Type B pancreatic cell (in vitro differentiated cells): ENCODE measurements at regions not wholly inside any gene's neighbourhood (a gene's known extent, or its start where the extent isn't known, plus 50 kb on each side); places are given as distances from the start of the nearest gene placed in this dataset.

Source experiments
- DNase-seq: peaks from one replicate; pipeline ENCODE4 v3.0.0; 2021; ENCODE audit warnings: mixed read lengths; ENCODE audit not compliant: unreplicated experiment; ENCODE audit errors: extremely low spot score
- H3K27ac Mint-ChIP-seq: 2 replicates; pipeline ENCODE4 v1.8.0; 2021; ENCODE audit warnings: mild to moderate bottlenecking, mixed read lengths
- H3K27me3 Mint-ChIP-seq: 2 replicates; pipeline ENCODE4 v1.8.0; 2021; ENCODE audit warnings: mixed read lengths
- H3K36me3 Mint-ChIP-seq: 2 replicates; pipeline ENCODE4 v1.8.0; 2021; ENCODE audit warnings: mixed read lengths
- H3K4me1 Mint-ChIP-seq: one replicate; pipeline ENCODE4 v1.8.0; 2021; ENCODE audit warnings: mixed read lengths; ENCODE audit not compliant: unreplicated experiment
- H3K4me3 Mint-ChIP-seq: 2 replicates; pipeline ENCODE4 v1.8.0; 2021; ENCODE audit warnings: mild to moderate bottlenecking, mixed read lengths
- H3K9me3 Mint-ChIP-seq: 2 replicates; pipeline ENCODE4 v1.8.0; 2021; ENCODE audit warnings: mixed read lengths
- CTCF ChIP-seq: fragments of 200-600 bp; sonication (generic); conservative IDR thresholded peaks from 2 replicates; pipeline ENCODE4 v1.5.0; 2021; ENCODE audit warnings: antibody characterized with exemption, mild to moderate bottlenecking

DNA sequence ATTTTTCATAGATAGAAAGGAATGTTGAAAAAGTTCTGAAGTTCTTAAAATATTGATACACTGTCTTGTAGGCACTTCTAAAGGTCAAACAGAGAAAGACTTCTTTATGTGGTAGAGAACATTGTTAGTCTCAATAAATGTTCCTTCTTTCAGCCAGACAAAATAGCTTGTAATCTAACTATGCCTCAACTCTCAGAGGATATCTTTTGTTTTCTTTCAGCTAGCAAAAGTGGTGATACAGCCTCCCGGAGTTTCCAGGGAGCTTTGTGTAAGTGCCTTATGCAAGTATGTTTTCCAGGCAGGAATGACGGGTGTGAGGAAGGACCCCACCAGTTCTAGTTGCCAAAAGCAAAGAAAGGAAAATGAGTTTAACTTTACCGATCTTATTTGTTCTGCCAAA is 452.1 kb upstream of the ST6GAL2 start:
- DNase-seq: no peak
- Mint-ChIP-seq H3K36me3 (no peaks in the 10 kb centered on the region), H3K27me3 (peaks cover 2% of the 10 kb centered on the region), H3K27ac (no peak overlapping the region), H3K9me3 (peaks cover 8% of the 10 kb centered on the region), H3K4me3 (no peak overlapping the region), H3K4me1 (peaks cover 13% of the 10 kb centered on the region)
- no peak for TF ChIP-seq CTCF

- peaks cover 13% of the 10 kb centered on the region for H3K4me1 Mint-ChIP-seq
- H3K27ac Mint-ChIP-seq: no peak overlapping the region
- TF ChIP-seq CTCF: no peak
- H3K4me3 Mint-ChIP-seq: no peak overlapping the region
- no peak for DNase-seq
- H3K27me3 Mint-ChIP-seq: peaks cover 2% of the 10 kb centered on the region
- H3K36me3 Mint-ChIP-seq: no peaks in the 10 kb centered on the region
- H3K9me3 Mint-ChIP-seq: peaks cover 8% of the 10 kb centered on the region
Observed at GRCh38 chr2:107338571-107338970, 452.6 kb upstream of the ST6GAL2 start.

GRCh38 chr2:107340955-107341354 is 455.0 kb upstream of the ST6GAL2 start:
- no peak for DNase-seq
- peaks cover 13% of the 10 kb centered on the region for H3K4me1 Mint-ChIP-seq
- H3K9me3 Mint-ChIP-seq: peaks cover 8% of the 10 kb centered on the region
- H3K27ac Mint-ChIP-seq: no peak overlapping the region
- no peaks in the 10 kb centered on the region for H3K36me3 Mint-ChIP-seq
- TF ChIP-seq CTCF: no peak
- H3K4me3 Mint-ChIP-seq: no peak overlapping the region
- H3K27me3 Mint-ChIP-seq: peaks cover 2% of the 10 kb centered on the region

- Mint-ChIP-seq H3K4me1 (no peaks in the 10 kb centered on the region), H3K4me3 (no peak overlapping the region), H3K36me3 (no peaks in the 10 kb centered on the region), H3K27ac (no peak overlapping the region), H3K27me3 (peaks cover 13% of the 10 kb centered on the region), H3K9me3 (no peaks in the 10 kb centered on the region)
- no peak for DNase-seq
- TF ChIP-seq CTCF: no peak
Observed at GRCh38 chr2:107349329-107349728, 463.4 kb upstream of the ST6GAL2 start.

DNA sequence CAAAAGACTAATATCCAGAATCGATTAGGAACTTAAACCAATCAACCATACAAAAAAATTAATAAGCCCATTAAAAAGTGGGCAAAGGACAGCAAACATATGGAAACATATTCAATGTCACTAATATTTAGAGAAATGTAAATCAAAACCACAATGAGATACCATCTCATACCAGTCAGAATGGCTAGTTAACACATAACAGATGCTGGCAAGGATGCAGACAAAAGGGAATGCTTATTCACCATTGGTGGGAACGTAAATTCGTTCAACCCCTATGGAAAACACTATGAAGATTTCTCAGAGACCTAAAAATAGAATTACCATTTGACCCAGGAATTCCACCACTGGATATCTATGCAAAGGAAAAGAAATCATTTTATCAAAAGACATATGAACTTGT is 468.2 kb upstream of the ST6GAL2 start:
- H3K9me3 Mint-ChIP-seq: no peaks in the 10 kb centered on the region
- TF ChIP-seq CTCF: no peak
- H3K4me3 Mint-ChIP-seq: no peak overlapping the region
- H3K4me1 Mint-ChIP-seq: peaks cover 6% of the 10 kb centered on the region
- H3K27me3 Mint-ChIP-seq: peaks cover 21% of the 10 kb centered on the region
- no peak for DNase-seq
- no peaks in the 10 kb centered on the region for H3K36me3 Mint-ChIP-seq
- H3K27ac Mint-ChIP-seq: no peak overlapping the region

DNA sequence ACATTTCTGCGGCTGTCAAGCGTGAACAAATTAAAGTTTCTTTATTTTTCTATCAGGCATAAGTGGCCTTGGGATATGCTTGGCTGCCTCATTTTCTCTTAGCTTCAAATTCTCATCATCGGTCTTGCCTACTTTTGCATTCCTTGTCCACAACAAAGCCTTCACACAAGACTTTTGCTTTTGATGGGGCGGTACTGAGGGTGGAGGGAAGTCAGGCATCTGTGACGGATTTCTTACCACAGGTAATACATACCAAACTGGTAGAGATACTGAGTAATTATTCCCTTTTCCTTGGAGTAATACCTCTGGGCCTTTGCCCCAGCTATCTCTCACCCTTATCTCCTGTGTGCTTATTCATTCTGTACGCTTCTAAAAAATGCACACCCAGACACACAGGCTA is 468.3 kb upstream of the RGPD4 start:
- H3K36me3 Mint-ChIP-seq: no peaks in the 10 kb centered on the region
- no peaks in the 10 kb centered on the region for H3K9me3 Mint-ChIP-seq
- no peak for DNase-seq
- H3K4me3 Mint-ChIP-seq: no peak overlapping the region
- H3K27ac Mint-ChIP-seq: no peak overlapping the region
- peaks cover 33% of the 10 kb centered on the region for H3K27me3 Mint-ChIP-seq
- peaks cover 16% of the 10 kb centered on the region for H3K4me1 Mint-ChIP-seq
- no peak for TF ChIP-seq CTCF
